PC-3 (cell line): ENCODE measurements at regions not wholly inside any gene's neighbourhood (a gene's known extent, or its start where the extent isn't known, plus 50 kb on each side); places are given as distances from the start of the nearest gene placed in this dataset.

Source experiments
- CTCF ChIP-seq: fragments of 300-600 bp; sonication (generic); conservative IDR thresholded peaks from 2 replicates; pipeline ENCODE4 v1.5.1; 2017; ENCODE audit warnings: antibody characterized with exemption, low read depth, mild to moderate bottlenecking, low read length
- EZH2 ChIP-seq: fragments of 300-600 bp; sonication (generic); IDR thresholded peaks from one replicate; pipeline ENCODE4 v1.6.1; 2017; ENCODE audit warnings: antibody characterized with exemption, mild to moderate bottlenecking, low read length; ENCODE audit not compliant: unreplicated experiment
- EZH2phosphoT487 ChIP-seq: fragments of 300-600 bp; sonication (generic); IDR thresholded peaks from 2 replicates; pipeline ENCODE4 v1.6.1; 2018; ENCODE audit warnings: mild to moderate bottlenecking, antibody characterized with exemption, low read length, borderline replicate concordance

- TF ChIP-seq CTCF (no peak), EZH2 (no peak), EZH2phosphoT487 (no peak)
Observed at GRCh38 chr1:238660849-238661248, 725.5 kb upstream of the CHRM3 start.
